ENCODE measurements at regions not wholly inside any gene's neighbourhood (a gene's known extent, or its start where the extent isn't known, plus 50 kb on each side); places are given as distances from the start of the nearest gene placed in this dataset.
"Not testable (repeated sequence)": the region's sequence is repeated elsewhere in the genome, so short reads cannot be mapped to it uniquely, and the experiment has no call there.

DNA sequence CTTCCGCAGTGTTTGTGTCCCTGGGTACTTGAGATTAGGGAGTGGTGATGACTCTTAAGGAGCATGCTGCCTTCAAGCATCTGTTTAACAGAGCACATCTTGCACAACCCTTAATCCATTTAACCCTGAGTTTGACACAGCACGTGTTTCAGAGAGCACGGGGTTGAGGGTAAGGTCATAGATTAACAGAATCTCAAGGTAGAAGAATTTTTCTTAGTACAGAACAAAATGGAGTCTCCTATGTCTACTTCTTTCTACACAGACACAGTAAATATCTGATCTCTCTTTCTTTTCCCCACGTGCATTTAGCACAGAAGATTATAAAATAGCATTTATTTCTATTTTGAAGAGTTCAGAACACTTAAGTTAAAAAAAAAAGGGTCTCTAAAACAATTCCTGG is 63.8 kb upstream of the ANXA1 start:
- H3K27me3 Mint-ChIP-seq: peaks cover 0 to 32% (median 12%) of the 10 kb centered on the region in 5 donors
- intact Hi-C loops (cut with micrococcal nuclease); H3K4me3 ChIP-seq (ENCODE audit: low read length); H3K4me3 Mint-ChIP-seq; H3K4me1 ChIP-seq (ENCODE audit: control insufficient read depth in 2 of 2, insufficient read depth in 2 of 2, low read length in 2 of 2); H3K9me3 ChIP-seq (ENCODE audit: control insufficient read depth in 2 of 3, low read length in 3 of 3); H3K27ac Mint-ChIP-seq; H3K36me3 Mint-ChIP-seq; H3K36me3 ChIP-seq (ENCODE audit: control insufficient read depth in 2 of 3, insufficient read depth in 3 of 3, low read length in 3 of 3); H3K27me3 ChIP-seq (ENCODE audit: control insufficient read depth in 2 of 2, insufficient read depth in 2 of 2, low read length in 2 of 2); H3K27ac ChIP-seq (ENCODE audit: low read depth, low read length); ATAC-seq; POLR2A ChIA-PET; CTCF ChIA-PET; H3K9me3 Mint-ChIP-seq; DNase-seq; H3K4me1 Mint-ChIP-seq: not testable (repeated sequence)

- Mint-ChIP-seq H3K9me3 (no peaks in the 10 kb centered on the region), H3K27me3 (peaks cover 0 to 29% (median 17%) of the 10 kb centered on the region in 5 donors), H3K4me1 (no peaks in the 10 kb centered on the region), H3K4me3 (no peak overlapping the region), H3K36me3 (no peaks in the 10 kb centered on the region), H3K27ac (no peak overlapping the region)
- Histone ChIP-seq H3K36me3 (ENCODE audit: control insufficient read depth in 2 of 3, insufficient read depth in 3 of 3, low read length in 3 of 3) (no peaks in the 10 kb centered on the region), H3K4me1 (ENCODE audit: control insufficient read depth in 2 of 2, insufficient read depth in 2 of 2, low read length in 2 of 2) (no peaks in the 10 kb centered on the region), H3K4me3 (ENCODE audit: low read length) (no peak overlapping the region), H3K27ac (ENCODE audit: low read depth, low read length) (no peak overlapping the region), H3K9me3 (ENCODE audit: control insufficient read depth in 2 of 3, low read length in 3 of 3) (no peaks in the 10 kb centered on the region), H3K27me3 (ENCODE audit: control insufficient read depth in 2 of 2, insufficient read depth in 2 of 2, low read length in 2 of 2) (no peaks in the 10 kb centered on the region)
- ChIA-PET POLR2A (interaction anchor here (0.6 kb wide), 1 partner anchor 618 kb away, joined by 3 read pairs; no protein-coding TSS in a partner anchor), CTCF (interaction anchor here (2.1 kb wide), 1 partner anchor 11 kb away, joined by 6 read pairs; no protein-coding TSS in a partner anchor)
- intact Hi-C loops (cut with micrococcal nuclease): loop anchor here (5.0 kb wide), 2 partner anchors 226 to 801 kb away; no protein-coding TSS in a partner anchor
- DNase-seq (no peak), ATAC-seq (no peak)
Observed at GRCh38 chr9:73083519-73083918, 68.1 kb upstream of the ANXA1 start.

DNA sequence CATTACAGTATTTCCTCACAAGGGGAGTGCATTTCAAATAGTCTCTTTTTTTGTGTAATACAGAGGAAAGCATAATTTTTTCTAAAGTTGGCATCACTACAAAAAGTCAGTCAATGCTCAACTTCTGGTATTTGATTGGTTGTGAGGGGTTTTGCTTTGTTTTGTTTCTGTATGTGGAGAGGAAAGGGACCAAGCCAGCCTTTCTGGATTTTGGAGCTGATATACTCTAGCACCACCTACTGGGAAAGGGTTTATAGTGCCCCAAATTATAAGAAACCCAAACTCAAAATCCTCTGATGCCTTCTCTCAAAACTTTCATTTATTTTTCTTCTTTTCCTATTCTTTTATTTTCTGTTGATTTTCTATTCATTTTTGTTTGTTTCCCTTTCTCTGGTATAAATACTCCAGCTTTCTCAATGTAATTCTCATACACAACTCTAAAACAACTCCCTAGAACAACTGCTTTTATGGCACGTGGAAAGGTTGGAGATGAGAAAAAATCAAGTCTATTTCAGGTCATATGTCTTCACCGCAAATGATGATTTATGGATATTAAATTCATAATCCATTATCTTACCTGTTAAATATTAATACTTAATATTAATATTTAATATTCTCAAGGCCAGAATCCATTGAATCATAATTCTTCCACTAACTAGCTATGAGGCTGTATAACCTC is 69.5 kb upstream of the ANXA1 start:
- Mint-ChIP-seq H3K27me3 (peaks cover 8 to 31% (median 18%) of the 10 kb centered on the region in 5 donors), H3K9me3 (no peaks in the 10 kb centered on the region), H3K27ac (no peak overlapping the region), H3K4me1 (no peaks in the 10 kb centered on the region), H3K36me3 (no peaks in the 10 kb centered on the region), H3K4me3 (no peak overlapping the region)
- ATAC-seq: peak; percentile 57
- H3K27ac ChIP-seq (ENCODE audit: low read depth, low read length): no peak overlapping the region
- H3K27me3 ChIP-seq (ENCODE audit: control insufficient read depth in 2 of 2, insufficient read depth in 2 of 2, low read length in 2 of 2): no peaks in the 10 kb centered on the region
- H3K4me3 ChIP-seq (ENCODE audit: low read length): no peak overlapping the region
- H3K9me3 ChIP-seq (ENCODE audit: control insufficient read depth in 2 of 3, low read length in 3 of 3): no peaks in the 10 kb centered on the region
- no peaks in the 10 kb centered on the region for H3K4me1 ChIP-seq (ENCODE audit: control insufficient read depth in 2 of 2, insufficient read depth in 2 of 2, low read length in 2 of 2)
- peak in 4 of 9 donors; percentile 8 to 20 (median 15) for DNase-seq
- intact Hi-C loops (cut with micrococcal nuclease): loop anchor here (1.0 to 5.0 kb wide), 5 partner anchors 225 to 1043 kb away; no protein-coding TSS in a partner anchor
- CTCF ChIA-PET: interaction anchor here (0.6 to 2.1 kb wide), 3 partner anchors 10 to 801 kb away, joined by 3 to 6 read pairs (median 3); no protein-coding TSS in a partner anchor
- POLR2A ChIA-PET: no interaction called here
- no peaks in the 10 kb centered on the region for H3K36me3 ChIP-seq (ENCODE audit: control insufficient read depth in 2 of 3, insufficient read depth in 3 of 3, low read length in 3 of 3)

- POLR2A ChIA-PET: no interaction called here
Observed at GRCh38 chr9:73080110-73080694, 71.5 kb upstream of the ANXA1 start.

DNA sequence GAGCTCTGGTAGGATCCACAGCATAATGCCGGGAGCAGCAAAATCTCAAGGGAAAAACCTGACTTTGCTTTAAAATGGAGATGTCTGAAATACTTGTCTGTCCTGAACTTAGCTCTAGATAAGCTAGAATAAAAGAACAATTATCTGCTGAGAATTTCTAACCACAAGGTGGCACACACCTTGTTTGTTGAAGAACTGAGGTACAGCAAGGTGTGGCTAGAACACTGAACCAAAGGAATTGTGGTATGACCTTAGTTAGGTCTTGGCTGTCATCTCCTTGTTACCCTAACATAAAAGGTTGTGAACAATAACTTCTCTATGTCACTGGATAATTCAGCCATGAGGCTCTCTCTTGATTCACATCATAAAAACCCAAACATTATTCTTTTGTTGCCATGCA is 72.3 kb upstream of the ANXA1 start:
- DNase-seq: peak in 5 of 9 donors; percentile 1 to 18 (median 9)
- Mint-ChIP-seq H3K27ac (no peak overlapping the region), H3K27me3 (peaks cover 8 to 25% (median 14%) of the 10 kb centered on the region in 5 donors), H3K9me3 (no peaks in the 10 kb centered on the region), H3K4me3 (no peak overlapping the region), H3K4me1 (no peaks in the 10 kb centered on the region), H3K36me3 (no peaks in the 10 kb centered on the region)
- no peak overlapping the region for H3K4me3 ChIP-seq (ENCODE audit: low read length)
- ChIA-PET CTCF (no interaction called here), POLR2A (no interaction called here)
- H3K27me3 ChIP-seq (ENCODE audit: control insufficient read depth in 2 of 2, insufficient read depth in 2 of 2, low read length in 2 of 2): no peaks in the 10 kb centered on the region
- no peaks in the 10 kb centered on the region for H3K9me3 ChIP-seq (ENCODE audit: control insufficient read depth in 2 of 3, low read length in 3 of 3)
- no peak for ATAC-seq
- no peaks in the 10 kb centered on the region for H3K4me1 ChIP-seq (ENCODE audit: control insufficient read depth in 2 of 2, insufficient read depth in 2 of 2, low read length in 2 of 2)
- intact Hi-C loops (cut with micrococcal nuclease): loop anchor here in 1 of 2 donors (1.0 kb wide), 1 partner anchor 105 kb away; no protein-coding TSS in a partner anchor
- no peaks in the 10 kb centered on the region for H3K36me3 ChIP-seq (ENCODE audit: control insufficient read depth in 2 of 3, insufficient read depth in 3 of 3, low read length in 3 of 3)
- H3K27ac ChIP-seq (ENCODE audit: low read depth, low read length): no peak overlapping the region

More at GRCh38 chr9:73080110-73080694, 71.5 kb upstream of the ANXA1 start:
- Histone ChIP-seq H3K4me3 (ENCODE audit: low read length) (no peak overlapping the region), H3K9me3 (ENCODE audit: control insufficient read depth in 2 of 3, low read length in 3 of 3) (no peaks in the 10 kb centered on the region), H3K4me1 (ENCODE audit: control insufficient read depth in 2 of 2, insufficient read depth in 2 of 2, low read length in 2 of 2) (no peaks in the 10 kb centered on the region), H3K36me3 (ENCODE audit: control insufficient read depth in 2 of 3, insufficient read depth in 3 of 3, low read length in 3 of 3) (no peaks in the 10 kb centered on the region), H3K27me3 (ENCODE audit: control insufficient read depth in 2 of 2, insufficient read depth in 2 of 2, low read length in 2 of 2) (no peaks in the 10 kb centered on the region), H3K27ac (ENCODE audit: low read depth, low read length) (no peak overlapping the region)
- peaks cover 8 to 26% (median 14%) of the 10 kb centered on the region in 5 donors for H3K27me3 Mint-ChIP-seq
- no peaks in the 10 kb centered on the region for H3K36me3 Mint-ChIP-seq
- CTCF ChIA-PET: interaction anchor here (0.5 to 0.9 kb wide), 3 partner anchors 788 to 1340 kb away, joined by 3 read pairs; no protein-coding TSS in a partner anchor
- no peaks in the 10 kb centered on the region for H3K4me1 Mint-ChIP-seq
- no peak for ATAC-seq
- no peak overlapping the region for H3K27ac Mint-ChIP-seq
- intact Hi-C loops (cut with micrococcal nuclease): loop anchor here (5.0 kb wide), 2 partner anchors 223 to 798 kb away; no protein-coding TSS in a partner anchor
- H3K9me3 Mint-ChIP-seq: no peaks in the 10 kb centered on the region
- no peak overlapping the region for H3K4me3 Mint-ChIP-seq
- DNase-seq: no peak

DNA sequence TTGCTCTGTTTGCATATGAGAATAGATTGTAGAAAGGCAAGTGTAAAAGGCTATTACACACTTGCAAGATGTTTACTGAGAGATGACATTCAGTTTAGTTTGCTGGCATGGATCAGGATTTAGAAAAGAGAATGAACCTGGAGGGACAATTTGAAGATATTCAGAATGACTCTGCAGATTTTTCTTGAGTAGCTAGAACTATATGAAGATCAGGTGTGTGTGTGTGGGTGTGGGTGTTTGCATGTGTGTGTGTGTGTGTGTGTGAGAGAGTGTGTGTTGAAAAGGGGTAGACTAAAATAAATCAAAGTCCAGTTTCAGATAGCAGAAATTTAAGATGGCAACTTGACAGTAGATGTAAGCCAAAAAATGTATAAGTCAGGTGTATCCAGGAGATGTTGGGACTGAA is 74.0 kb upstream of the ANXA1 start:
- H3K27me3 Mint-ChIP-seq: peaks cover 8 to 25% (median 19%) of the 10 kb centered on the region in 5 donors
- DNase-seq (no peak), ATAC-seq (no peak)
- no peaks in the 10 kb centered on the region for H3K4me1 ChIP-seq (ENCODE audit: control insufficient read depth in 2 of 2, insufficient read depth in 2 of 2, low read length in 2 of 2)
- H3K9me3 Mint-ChIP-seq: no peaks in the 10 kb centered on the region
- no peaks in the 10 kb centered on the region for H3K4me1 Mint-ChIP-seq
- no peak overlapping the region for H3K27ac Mint-ChIP-seq
- H3K9me3 ChIP-seq (ENCODE audit: control insufficient read depth in 2 of 3, low read length in 3 of 3): no peaks in the 10 kb centered on the region
- POLR2A ChIA-PET: no interaction called here
- no peak overlapping the region for H3K4me3 Mint-ChIP-seq
- H3K4me3 ChIP-seq (ENCODE audit: low read length): no peak overlapping the region
- H3K27ac ChIP-seq (ENCODE audit: low read depth, low read length): no peak overlapping the region
- intact Hi-C loops (cut with micrococcal nuclease): no loop called here
- CTCF ChIA-PET: no interaction called here
- no peaks in the 10 kb centered on the region for H3K36me3 Mint-ChIP-seq
- H3K27me3 ChIP-seq (ENCODE audit: control insufficient read depth in 2 of 2, insufficient read depth in 2 of 2, low read length in 2 of 2): no peaks in the 10 kb centered on the region
- H3K36me3 ChIP-seq (ENCODE audit: control insufficient read depth in 2 of 3, insufficient read depth in 3 of 3, low read length in 3 of 3): no peaks in the 10 kb centered on the region

Measured in naive thymus-derived CD4-positive, alpha-beta T cell (primary cell).